A549 (cell line): ENCODE measurements at regions not wholly inside any gene's neighbourhood (a gene's known extent, or its start where the extent isn't known, plus 50 kb on each side); places are given as distances from the start of the nearest gene placed in this dataset.
"Not testable (repeated sequence)": the region's sequence is repeated elsewhere in the genome, so short reads cannot be mapped to it uniquely, and the experiment has no call there.

Source experiments
- ATAC-seq, 2 experiments: fragments of 200-7000 bp in 1 of 2; fragments of >200 bp in 1 of 2; cut with Nextera tagmentation in 1 of 2; cut with Tn5 transposase in 1 of 2; 3 replicates each; pipeline versions ENCODE4 v1.8.0 to v1.9.1; 2018 to 2020; ENCODE audit warnings: mild to moderate bottlenecking in 1 of 2, moderate library complexity in 1 of 2
- CTCF ChIA-PET: fragments of 300-600 bp; sonication (Branson Sonifier 250); formaldehyde crosslinking; extraction: SDS; loops from one replicate; lab custom pipeline; 2021; ENCODE audit warnings: antibody characterized with exemption, inconsistent platforms; lab: Yijun Ruan, JAX
- POLR2A ChIA-PET: fragments of 350-600 bp; formaldehyde crosslinking; extraction: SDS; loops from one replicate; lab custom pipeline; 2021; ENCODE audit warnings: antibody characterized with exemption, inconsistent platforms; lab: Yijun Ruan, JAX
- DNase-seq, 2 experiments: peaks; one replicate each; pipeline versions ENCODE4 v3.0.0 to v3.0.0-alpha.2; 2011 to 2016; ENCODE audit warnings: low read depth in 1 of 2, low spot score in 1 of 2
- FAIRE-seq: peaks from 2 replicates; lab custom pipeline; 2011; peaks lifted over from hg19 to GRCh38; lab: Jason Lieb, UNC
- H3K27ac ChIP-seq, 2 experiments: fragments of >200 bp; sonication (Bioruptor Twin); formaldehyde crosslinking; 3 replicates each; pipeline ENCODE4 v1.5.1; 2016 to 2017
- H3K4me1 ChIP-seq: fragments of >200 bp; sonication (Bioruptor Twin); formaldehyde crosslinking; 3 replicates; pipeline ENCODE4 v1.6.1; 2016
- H3K4me2 ChIP-seq: fragments of >200 bp; sonication (Bioruptor Twin); formaldehyde crosslinking; 3 replicates; pipeline ENCODE4 v1.6.1; 2016
- H3K4me3 ChIP-seq: fragments of >200 bp; sonication (Bioruptor Twin); formaldehyde crosslinking; 3 replicates; pipeline ENCODE4 v1.5.1; 2016
- H3K9me3 ChIP-seq: fragments of >200 bp; sonication (Bioruptor Twin); formaldehyde crosslinking; 3 replicates; pipeline ENCODE4 v1.6.1; 2016
- CBX2 ChIP-seq: fragments of 200-600 bp; sonication (generic); IDR thresholded peaks from 2 replicates; pipeline ENCODE4 v1.6.1; 2016; ENCODE audit warnings: low read depth, mild to moderate bottlenecking, borderline replicate concordance
- EHF ChIP-seq: fragments of 250-450 bp; sonication (Bioruptor Pico); IDR thresholded peaks from 2 replicates; pipeline ENCODE4 v1.5.0; 2020; ENCODE audit warnings: mild to moderate bottlenecking
- HEYL ChIP-seq: fragments of 250-450 bp; sonication (Bioruptor Pico); IDR thresholded peaks from 2 replicates; pipeline ENCODE4 v1.8.0; 2021; ENCODE audit warnings: mild to moderate bottlenecking, moderate library complexity
- HMGXB4 ChIP-seq: fragments of 250-450 bp; sonication (Bioruptor Pico); IDR thresholded peaks from 2 replicates; pipeline ENCODE4 v1.5.0; 2021; ENCODE audit warnings: mild to moderate bottlenecking, moderate library complexity, borderline replicate concordance
- JUN ChIP-seq, 2 experiments: fragments of >200 bp; sonication (Bioruptor Twin); formaldehyde crosslinking; IDR thresholded peaks; 2 replicates in 1 of 2; 3 replicates in 1 of 2; pipeline ENCODE4 v1.6.1; 2016 to 2017
- JUNB ChIP-seq: fragments of >200 bp; sonication (Bioruptor Twin); formaldehyde crosslinking; IDR thresholded peaks from 2 replicates; pipeline ENCODE4 v1.6.1; 2016
- MAFK ChIP-seq: fragments of 450-650 bp; IDR thresholded peaks from 2 replicates; pipeline ENCODE4 v1.6.1; 2014; ENCODE audit not compliant: partially characterized antibody
- NFE2L2 ChIP-seq: fragments of 150-350 bp; conservative IDR thresholded peaks from 2 replicates; pipeline ENCODE4 v1.6.1; 2014; ENCODE audit warnings: low read length
- NPAS2 ChIP-seq: fragments of 250-450 bp; sonication (Bioruptor Pico); IDR thresholded peaks from 2 replicates; pipeline ENCODE4 v1.8.0; 2022; ENCODE audit warnings: mild to moderate bottlenecking, moderate library complexity, borderline replicate concordance
- POLR2A ChIP-seq: IDR thresholded peaks from 2 replicates; pipeline ENCODE4 v1.6.1; 2012; ENCODE audit warnings: mild to moderate bottlenecking, low read length
- RAD21 ChIP-seq, 2 experiments: fragments of >200 bp in 1 of 2; sonication (Bioruptor Twin) in 1 of 2; formaldehyde crosslinking in 1 of 2; IDR thresholded peaks in 1 of 2; conservative IDR thresholded peaks in 1 of 2; 2 replicates in 1 of 2; 3 replicates in 1 of 2; pipeline ENCODE4 v1.6.1; 2012 to 2018; ENCODE audit warnings: inconsistent platforms in 1 of 2
- RARB ChIP-seq: fragments of 250-450 bp; sonication (Bioruptor Pico); IDR thresholded peaks from 2 replicates; pipeline ENCODE4 v1.8.0; 2021; ENCODE audit warnings: mild to moderate bottlenecking, moderate library complexity
- RFX5 ChIP-seq: fragments of 450-650 bp; IDR thresholded peaks from 2 replicates; pipeline ENCODE4 v1.7.1; 2014; ENCODE audit warnings: antibody characterized with exemption, mild to moderate bottlenecking, moderate library complexity
- SMC3 ChIP-seq: fragments of >200 bp; sonication (Bioruptor Twin); formaldehyde crosslinking; IDR thresholded peaks from 3 replicates; pipeline ENCODE4 v1.6.1; 2018; ENCODE audit warnings: inconsistent platforms
- USF2 ChIP-seq: fragments of 450-650 bp; IDR thresholded peaks from 2 replicates; pipeline ENCODE4 v1.6.1; 2014; ENCODE audit warnings: antibody characterized with exemption
- WGBS: methylation state at CpG from one replicate; pipeline ENCODE4 v1.1.6; 2017; ENCODE audit errors: missing lambda C conversion rate; 5-methylcytosine and 5-hydroxymethylcytosine counted together
- TF ChIP-seq, protein P1 (sequence below): fragments of >200 bp; sonication (Bioruptor Twin); formaldehyde crosslinking; IDR thresholded peaks from 3 replicates; pipeline ENCODE4 v1.6.1; 2016

DNA sequence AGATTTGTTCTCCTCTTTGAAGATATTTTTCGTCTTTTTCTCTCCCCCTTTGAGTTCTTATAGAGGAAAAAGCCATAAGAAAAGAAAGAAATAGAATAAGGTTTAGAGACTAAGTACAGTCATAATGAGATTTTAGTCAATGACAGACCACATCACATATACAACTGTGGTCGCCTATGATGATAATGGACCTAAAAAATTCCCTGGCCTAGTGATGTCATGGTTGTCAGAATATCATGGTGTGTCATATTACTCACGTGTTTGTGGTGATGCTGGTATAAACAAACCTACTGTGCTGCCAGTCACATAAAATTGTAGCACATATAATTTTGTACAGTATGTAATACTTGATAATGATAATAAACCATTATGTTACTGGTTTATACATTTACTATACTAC, 1096.1 kb downstream of the OLFM4 start:
- ATAC-seq (no peak), DNase-seq (no peak), FAIRE-seq (no peak)
- ChIA-PET POLR2A (no interaction called here), CTCF (no interaction called here)
- no peak overlapping the region for H3K4me2 ChIP-seq
- H3K9me3 ChIP-seq = no peaks in the 10 kb centered on the region
- no peak overlapping the region for H3K4me3 ChIP-seq
- WGBS = 3% methylated on average over 3 of the region's 3 CpGs
- no peak for TF ChIP-seq HEYL (CRISPR knock-in tag)
- TF ChIP-seq NFE2L2 = no peak
- TF ChIP-seq EHF (CRISPR knock-in tag) = no peak
- H3K4me1 ChIP-seq = no peaks in the 10 kb centered on the region
- no peak overlapping the region for H3K27ac ChIP-seq

- DNase-seq, H3K4me2 ChIP-seq, CTCF ChIA-PET, FAIRE-seq, ATAC-seq, H3K27ac ChIP-seq, H3K4me3 ChIP-seq, POLR2A ChIA-PET, H3K9me3 ChIP-seq, H3K4me1 ChIP-seq: not testable (repeated sequence)
- WGBS = 2% methylated on average over 9 of the region's 9 CpGs
Observed at GRCh38 chr13:54130931-54131330, 1102.3 kb downstream of the OLFM4 start.

- H3K4me1 ChIP-seq, ATAC-seq, H3K4me3 ChIP-seq, H3K27ac ChIP-seq, H3K4me2 ChIP-seq, POLR2A ChIA-PET, FAIRE-seq, DNase-seq, CTCF ChIA-PET, H3K9me3 ChIP-seq: not testable (repeated sequence)
- 17% methylated on average over 3 of the region's 3 CpGs for WGBS
Observed at GRCh38 chr13:54131433-54131832, 1102.8 kb downstream of the OLFM4 start.

DNA sequence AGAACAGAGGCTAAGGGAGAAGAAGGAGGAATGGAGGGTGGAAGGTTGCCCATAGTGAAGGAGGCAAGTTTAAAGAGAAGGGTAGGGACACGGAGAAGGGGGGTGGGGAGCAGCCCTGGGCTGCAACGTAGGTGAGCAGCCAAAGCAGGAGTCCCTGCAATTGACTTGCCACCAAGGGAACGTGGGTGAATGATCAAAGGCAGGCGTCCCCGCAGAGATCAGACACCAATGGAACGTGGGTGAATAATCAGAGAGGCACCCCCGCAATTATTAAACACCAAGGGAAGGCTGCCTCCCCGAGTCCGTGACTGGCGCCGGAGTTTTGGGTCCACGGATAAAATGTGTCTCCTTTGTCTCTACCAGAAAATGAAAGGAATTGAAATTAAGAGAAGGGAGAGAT, 1103.5 kb downstream of the OLFM4 start:
- FAIRE-seq, H3K27ac ChIP-seq, DNase-seq, POLR2A ChIA-PET, ATAC-seq, H3K4me1 ChIP-seq, H3K4me3 ChIP-seq, CTCF ChIA-PET, H3K4me2 ChIP-seq, H3K9me3 ChIP-seq: not testable (repeated sequence)
- WGBS = 19% methylated on average over 12 of the region's 12 CpGs

GRCh38 chr13:54132720-54133119, 1104.1 kb downstream of the OLFM4 start:
- H3K9me3 ChIP-seq, DNase-seq, H3K4me2 ChIP-seq, H3K4me1 ChIP-seq, H3K4me3 ChIP-seq, POLR2A ChIA-PET, FAIRE-seq, H3K27ac ChIP-seq, CTCF ChIA-PET, ATAC-seq: not testable (repeated sequence)
- WGBS = 22% methylated on average over 9 of the region's 9 CpGs

GRCh38 chr13:54133746-54134145, 1105.1 kb downstream of the OLFM4 start:
- no peak for TF ChIP-seq JUN (IDR thresholded peaks at IDR 0.05)
- TF ChIP-seq RAD21 (conservative IDR thresholded peaks at IDR 0.05 in 1 of 2, IDR thresholded peaks at IDR 0.05 in 1 of 2) = no peak
- no peak for TF ChIP-seq JUNB
- TF ChIP-seq NFE2L2 = no peak
- no peak for TF ChIP-seq RFX5
- TF ChIP-seq MAFK = no peak
- TF ChIP-seq, protein P1, sequence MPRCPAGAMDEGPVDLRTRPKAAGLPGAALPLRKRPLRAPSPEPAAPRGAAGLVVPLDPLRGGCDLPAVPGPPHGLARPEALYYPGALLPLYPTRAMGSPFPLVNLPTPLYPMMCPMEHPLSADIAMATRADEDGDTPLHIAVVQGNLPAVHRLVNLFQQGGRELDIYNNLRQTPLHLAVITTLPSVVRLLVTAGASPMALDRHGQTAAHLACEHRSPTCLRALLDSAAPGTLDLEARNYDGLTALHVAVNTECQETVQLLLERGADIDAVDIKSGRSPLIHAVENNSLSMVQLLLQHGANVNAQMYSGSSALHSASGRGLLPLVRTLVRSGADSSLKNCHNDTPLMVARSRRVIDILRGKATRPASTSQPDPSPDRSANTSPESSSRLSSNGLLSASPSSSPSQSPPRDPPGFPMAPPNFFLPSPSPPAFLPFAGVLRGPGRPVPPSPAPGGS = no peak
- Histone ChIP-seq H3K9me3 (no peaks in the 10 kb centered on the region), H3K4me3 (no peak overlapping the region), H3K4me2 (no peak overlapping the region), H3K27ac (no peak overlapping the region), H3K4me1 (no peaks in the 10 kb centered on the region)
- ATAC-seq = no peak
- ChIA-PET CTCF (no interaction called here), POLR2A (no interaction called here)
- no peak for DNase-seq
- no peak for FAIRE-seq
- WGBS = 11% methylated on average over 6 of the region's 6 CpGs

DNA sequence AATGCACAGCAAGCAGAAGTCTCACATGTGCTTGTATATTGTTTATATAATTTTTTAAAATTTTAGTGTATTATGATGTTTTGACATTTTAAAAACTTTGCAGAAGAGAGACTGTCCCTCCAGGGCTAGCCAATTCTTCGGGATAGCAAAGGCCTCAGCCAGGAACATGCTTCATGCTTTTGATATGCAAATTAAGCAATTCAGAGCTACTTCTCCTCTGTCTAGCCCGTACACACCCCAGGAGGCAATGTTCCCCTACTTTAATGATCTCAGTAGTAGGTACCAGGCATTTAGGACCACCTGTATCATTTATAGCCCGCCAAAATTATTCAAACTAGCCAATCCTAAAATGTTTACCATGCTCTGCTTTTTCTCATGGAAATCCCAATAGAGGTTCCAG, 1116.2 kb downstream of the OLFM4 start:
- WGBS = 2% methylated on average over 3 of the region's 3 CpGs
- Histone ChIP-seq H3K4me2 (no peak overlapping the region), H3K4me3 (no peak overlapping the region), H3K27ac (no peak overlapping the region), H3K4me1 (no peaks in the 10 kb centered on the region), H3K9me3 (no peaks in the 10 kb centered on the region)
- CTCF ChIA-PET = no interaction called here
- DNase-seq (no peak), FAIRE-seq (no peak), ATAC-seq (no peak)
- TF ChIP-seq USF2 = no peak
- no peak for TF ChIP-seq POLR2A
- no peak for TF ChIP-seq NPAS2 (CRISPR knock-in tag)
- TF ChIP-seq JUNB = no peak
- no peak for TF ChIP-seq CBX2
- TF ChIP-seq HMGXB4 (CRISPR knock-in tag) = no peak
- no peak for TF ChIP-seq RARB (CRISPR knock-in tag)
- TF ChIP-seq SMC3 = no peak
- POLR2A ChIA-PET = no interaction called here
